ENCODE measurements at regions not wholly inside any gene's neighbourhood (a gene's known extent, or its start where the extent isn't known, plus 50 kb on each side); places are given as distances from the start of the nearest gene placed in this dataset.

DNA sequence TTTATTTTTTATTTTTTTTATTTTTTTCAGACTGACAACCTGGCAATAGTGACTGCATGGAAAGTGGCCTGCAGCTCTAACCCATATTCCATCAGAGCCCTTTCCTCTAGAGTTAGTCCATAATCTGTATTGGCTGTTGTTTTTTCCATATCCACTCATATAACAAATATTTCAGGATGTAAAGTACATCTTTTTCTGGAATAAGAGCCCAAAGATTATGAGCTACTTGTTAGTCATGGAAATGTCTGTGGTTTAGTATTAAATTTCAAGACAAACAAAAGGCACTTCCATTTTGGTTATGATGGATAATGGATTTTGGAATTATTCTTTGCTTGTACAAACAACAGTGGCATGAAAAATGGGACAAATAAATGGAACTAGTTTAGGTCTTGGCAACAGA, 296.0 kb upstream of the HS3ST1 start:
- no peak for TF ChIP-seq CTCF (IDR thresholded peaks at IDR 0.05)
- no peak for TF ChIP-seq POLR2AphosphoS5 (IDR thresholded peaks at IDR 0.05)
- TF ChIP-seq POLR2A (IDR thresholded peaks at IDR 0.05), result no peak
